ENCODE measurements at regions not wholly inside any gene's neighbourhood (a gene's known extent, or its start where the extent isn't known, plus 50 kb on each side); places are given as distances from the start of the nearest gene placed in this dataset.

GRCh38 chr2:113823716-113824595, 65.9 kb upstream of the ACTR3 start:
- no peak for TF ChIP-seq CTCF (conservative IDR thresholded peaks at IDR 0.05; ENCODE audit: low read depth, low read length)
- no peak for TF ChIP-seq RAD21 (IDR thresholded peaks at IDR 0.05; ENCODE audit: low read length)
- TF ChIP-seq POLR2A (IDR thresholded peaks at IDR 0.05; ENCODE audit: low read depth, low read length), result no peak
- no peak for TF ChIP-seq FOS (IDR thresholded peaks at IDR 0.05; ENCODE audit: low read depth, low read length)
- TF ChIP-seq USF2 (IDR thresholded peaks at IDR 0.05; ENCODE audit: low read depth, low read length), result no peak
- TF ChIP-seq CHD1 (IDR thresholded peaks at IDR 0.05; ENCODE audit: low read depth, low read length), result no peak
- TF ChIP-seq RFX5 (IDR thresholded peaks at IDR 0.05; ENCODE audit: low read depth, low read length), result no peak
- TF ChIP-seq MXI1 (IDR thresholded peaks at IDR 0.05; ENCODE audit: borderline replicate concordance, low read depth, low read length), result no peak
- TF ChIP-seq MAFK (IDR thresholded peaks at IDR 0.05; ENCODE audit: low read depth, low read length), result no peak
- TF ChIP-seq MAZ (IDR thresholded peaks at IDR 0.05; ENCODE audit: borderline replicate concordance, low read depth, low read length), result no peak
